Progenitor cell of endocrine pancreas (in vitro differentiated cells): ENCODE measurements at regions not wholly inside any gene's neighbourhood (a gene's known extent, or its start where the extent isn't known, plus 50 kb on each side); places are given as distances from the start of the nearest gene placed in this dataset.

ENCODE experiments used
- DNase-seq: peaks from one replicate; pipeline ENCODE4 v3.0.0; 2021; ENCODE audit warnings: low spot score; ENCODE audit not compliant: unreplicated experiment
- H3K27ac Mint-ChIP-seq: 2 replicates; pipeline ENCODE4 v1.8.0; 2021; ENCODE audit warnings: mild to moderate bottlenecking, moderate library complexity, mixed read lengths
- H3K27me3 Mint-ChIP-seq: 2 replicates; pipeline ENCODE4 v1.8.0; 2021; ENCODE audit warnings: mixed read lengths
- H3K36me3 Mint-ChIP-seq: 2 replicates; pipeline ENCODE4 v1.8.0; 2022; ENCODE audit warnings: mixed read lengths; ENCODE audit not compliant: insufficient read depth
- H3K4me1 Mint-ChIP-seq: 2 replicates; pipeline ENCODE4 v1.8.0; 2021; ENCODE audit warnings: low read depth, mixed read lengths
- H3K4me3 Mint-ChIP-seq: 2 replicates; pipeline ENCODE4 v1.8.0; 2021; ENCODE audit warnings: low read depth, mild to moderate bottlenecking, moderate library complexity, mixed read lengths
- H3K9me3 Mint-ChIP-seq: 2 replicates; pipeline ENCODE4 v1.8.0; 2021; ENCODE audit warnings: low read depth, mixed read lengths
- TF ChIP-seq, protein P1 (sequence below): fragments of 200-600 bp; sonication (generic); IDR thresholded peaks from one replicate; pipeline ENCODE4 v1.5.0; 2021; ENCODE audit warnings: antibody characterized with exemption, mild to moderate bottlenecking; ENCODE audit not compliant: unreplicated experiment

DNA sequence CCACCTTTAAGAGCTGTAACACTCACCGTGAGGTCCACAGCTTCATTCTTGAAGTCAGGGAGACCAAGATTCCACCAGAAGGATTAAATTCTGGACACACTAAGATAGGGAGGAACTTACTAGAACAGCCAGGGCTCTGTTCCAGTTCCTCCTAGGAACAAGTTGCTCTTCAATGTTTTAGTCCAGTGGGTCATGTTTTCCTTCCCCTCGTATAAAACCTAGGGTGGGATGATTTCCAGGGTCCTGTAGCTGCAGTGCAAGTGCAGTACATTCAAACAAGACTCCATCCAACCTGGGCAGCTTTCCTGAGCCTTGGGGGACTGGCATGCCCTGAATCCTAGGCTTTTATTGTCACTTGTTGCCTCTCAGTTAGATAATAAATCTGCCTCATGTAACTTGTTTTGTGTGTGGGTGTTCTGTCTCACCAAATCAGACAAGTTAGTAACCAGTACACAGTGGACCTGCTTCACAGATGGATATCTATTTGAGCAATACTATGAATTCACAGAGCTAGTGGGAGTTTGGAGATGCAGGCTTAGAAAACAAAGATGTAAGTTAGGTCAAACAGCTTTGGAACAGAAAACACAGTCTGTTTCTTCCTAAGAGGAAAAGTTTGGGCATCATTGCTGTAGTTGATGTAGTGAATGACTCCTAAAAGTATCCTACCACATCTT, 405.6 kb downstream of the GABRG2 start:
- Mint-ChIP-seq H3K9me3 (no peaks in the 10 kb centered on the region), H3K27ac (no peak overlapping the region), H3K36me3 (no peaks in the 10 kb centered on the region), H3K4me3 (no peak overlapping the region), H3K4me1 (peaks cover 5% of the 10 kb centered on the region), H3K27me3 (no peaks in the 10 kb centered on the region)
- TF ChIP-seq, protein P1, sequence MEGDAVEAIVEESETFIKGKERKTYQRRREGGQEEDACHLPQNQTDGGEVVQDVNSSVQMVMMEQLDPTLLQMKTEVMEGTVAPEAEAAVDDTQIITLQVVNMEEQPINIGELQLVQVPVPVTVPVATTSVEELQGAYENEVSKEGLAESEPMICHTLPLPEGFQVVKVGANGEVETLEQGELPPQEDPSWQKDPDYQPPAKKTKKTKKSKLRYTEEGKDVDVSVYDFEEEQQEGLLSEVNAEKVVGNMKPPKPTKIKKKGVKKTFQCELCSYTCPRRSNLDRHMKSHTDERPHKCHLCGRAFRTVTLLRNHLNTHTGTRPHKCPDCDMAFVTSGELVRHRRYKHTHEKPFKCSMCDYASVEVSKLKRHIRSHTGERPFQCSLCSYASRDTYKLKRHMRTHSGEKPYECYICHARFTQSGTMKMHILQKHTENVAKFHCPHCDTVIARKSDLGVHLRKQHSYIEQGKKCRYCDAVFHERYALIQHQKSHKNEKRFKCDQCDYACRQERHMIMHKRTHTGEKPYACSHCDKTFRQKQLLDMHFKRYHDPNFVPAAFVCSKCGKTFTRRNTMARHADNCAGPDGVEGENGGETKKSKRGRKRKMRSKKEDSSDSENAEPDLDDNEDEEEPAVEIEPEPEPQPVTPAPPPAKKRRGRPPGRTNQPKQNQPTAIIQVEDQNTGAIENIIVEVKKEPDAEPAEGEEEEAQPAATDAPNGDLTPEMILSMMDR = no peak
- no peak for DNase-seq

DNA sequence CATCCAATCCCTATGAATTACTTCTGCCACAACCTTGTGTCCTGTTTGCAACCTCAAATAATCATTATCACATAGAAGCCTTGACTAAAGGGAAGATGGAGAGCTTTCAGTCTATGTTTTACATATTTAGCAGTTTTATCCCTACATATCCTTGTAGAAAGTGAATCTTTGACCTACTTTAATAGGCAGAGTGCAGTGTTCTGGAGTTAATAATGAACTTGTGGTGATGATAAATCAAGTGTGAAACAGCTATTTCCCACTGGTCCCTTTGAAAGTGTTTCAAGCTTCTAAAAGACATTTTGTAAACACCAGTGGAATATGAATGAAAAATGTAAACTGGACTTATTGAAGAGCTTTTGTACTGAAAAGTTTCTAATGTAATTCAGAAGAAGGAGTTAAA, 406.7 kb downstream of the GABRG2 start:
- no peaks in the 10 kb centered on the region for H3K36me3 Mint-ChIP-seq
- no peak overlapping the region for H3K27ac Mint-ChIP-seq
- H3K27me3 Mint-ChIP-seq = no peaks in the 10 kb centered on the region
- H3K4me1 Mint-ChIP-seq = peaks cover 5% of the 10 kb centered on the region
- H3K4me3 Mint-ChIP-seq = no peak overlapping the region
- TF ChIP-seq, protein P1 = no peak
- no peaks in the 10 kb centered on the region for H3K9me3 Mint-ChIP-seq
- no peak for DNase-seq

DNA sequence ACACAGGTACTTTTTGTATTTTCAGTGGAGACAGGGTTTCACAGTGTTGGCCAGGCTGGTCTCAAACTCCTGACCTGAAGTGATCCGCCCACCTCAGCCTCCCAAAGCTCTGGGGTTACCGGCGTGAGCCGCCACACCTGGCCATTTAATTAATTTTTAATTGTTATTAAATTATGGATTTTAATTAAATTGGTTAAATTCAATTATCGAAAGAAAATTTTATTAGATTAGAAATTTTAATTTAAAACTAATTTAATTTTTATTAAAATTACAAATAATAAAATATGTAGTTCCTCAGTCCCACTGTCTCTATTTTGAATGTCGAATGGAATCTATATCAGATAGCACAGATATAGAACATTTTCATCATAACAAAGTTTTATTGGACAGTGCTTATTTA, 416.5 kb downstream of the GABRG2 start:
- no peak overlapping the region for H3K4me3 Mint-ChIP-seq
- H3K27me3 Mint-ChIP-seq = no peaks in the 10 kb centered on the region
- no peaks in the 10 kb centered on the region for H3K4me1 Mint-ChIP-seq
- DNase-seq = no peak
- TF ChIP-seq, protein P1 = no peak
- no peaks in the 10 kb centered on the region for H3K9me3 Mint-ChIP-seq
- H3K27ac Mint-ChIP-seq = no peak overlapping the region
- no peaks in the 10 kb centered on the region for H3K36me3 Mint-ChIP-seq

- no peaks in the 10 kb centered on the region for H3K27me3 Mint-ChIP-seq
These were observed 417.4 kb downstream of the GABRG2 start for GRCh38 chr5:162484986-162485385.

GRCh38 chr5:162485666-162486292, 418.2 kb downstream of the GABRG2 start:
- Mint-ChIP-seq H3K4me1 (no peaks in the 10 kb centered on the region), H3K27ac (no peak overlapping the region), H3K27me3 (no peaks in the 10 kb centered on the region), H3K9me3 (no peaks in the 10 kb centered on the region), H3K36me3 (no peaks in the 10 kb centered on the region), H3K4me3 (no peak overlapping the region)
- DNase-seq = no peak
- TF ChIP-seq, protein P1 = no peak

More at GRCh38 chr5:162484986-162485385, 417.4 kb downstream of the GABRG2 start:
- Mint-ChIP-seq H3K9me3 (no peaks in the 10 kb centered on the region), H3K4me1 (no peaks in the 10 kb centered on the region), H3K36me3 (no peaks in the 10 kb centered on the region), H3K4me3 (no peak overlapping the region), H3K27ac (no peak overlapping the region)
- TF ChIP-seq, protein P1 = no peak
- no peak for DNase-seq
